ENCODE measurements at regions not wholly inside any gene's neighbourhood (a gene's known extent, or its start where the extent isn't known, plus 50 kb on each side); places are given as distances from the start of the nearest gene placed in this dataset.

- Histone ChIP-seq H3K4me2 (ENCODE audit: low read length) (no peak overlapping the region), H3K9me2 (replicated peaks; ENCODE audit: control insufficient read depth, low read length) (no peaks in the 10 kb centered on the region), H3K9me3 (ENCODE audit: control insufficient read depth, insufficient read depth, low read length) (no peaks in the 10 kb centered on the region), H3K4me1 (ENCODE audit: control insufficient read depth, low read length) (no peaks in the 10 kb centered on the region), H3K27me3 (ENCODE audit: control insufficient read depth, low read length) (no peaks in the 10 kb centered on the region), H3K36me3 (ENCODE audit: control insufficient read depth, low read length) (no peaks in the 10 kb centered on the region), H4K20me1 (ENCODE audit: control insufficient read depth, insufficient read depth, low read depth, low read length) (no peaks in the 10 kb centered on the region), H3K4me3 (ENCODE audit: low read length) (no peak overlapping the region), H3K79me2 (ENCODE audit: control insufficient read depth, low read length) (no peaks in the 10 kb centered on the region), H3F3A (ENCODE audit: control insufficient read depth, insufficient read depth) (no peaks in the 10 kb centered on the region), H3K27ac (ENCODE audit: low read depth, low read length) (no peak overlapping the region)
- no peak for TF ChIP-seq EZH2phosphoT487 (IDR thresholded peaks at IDR 0.05; ENCODE audit: borderline replicate concordance, low read length)
- TF ChIP-seq CTCF (IDR thresholded peaks at IDR 0.05; ENCODE audit: low read depth, low read length, poor library complexity, severe bottlenecking), result no peak
Observed at GRCh38 chr6:15121977-15122550, 123.8 kb upstream of the JARID2 start.

- H4K20me1 ChIP-seq (ENCODE audit: control insufficient read depth, insufficient read depth, low read depth, low read length), result no peaks in the 10 kb centered on the region
- H3K36me3 ChIP-seq (ENCODE audit: control insufficient read depth, low read length), result no peaks in the 10 kb centered on the region
- H3K27ac ChIP-seq (ENCODE audit: low read depth, low read length), result no peak overlapping the region
- no peaks in the 10 kb centered on the region for H3K4me1 ChIP-seq (ENCODE audit: control insufficient read depth, low read length)
- no peaks in the 10 kb centered on the region for H3K9me3 ChIP-seq (ENCODE audit: control insufficient read depth, insufficient read depth, low read length)
- H3F3A ChIP-seq (ENCODE audit: control insufficient read depth, insufficient read depth), result no peaks in the 10 kb centered on the region
- no peaks in the 10 kb centered on the region for H3K27me3 ChIP-seq (ENCODE audit: control insufficient read depth, low read length)
- H3K9me2 ChIP-seq (replicated peaks; ENCODE audit: control insufficient read depth, low read length), result no peaks in the 10 kb centered on the region
- H3K4me2 ChIP-seq (ENCODE audit: low read length), result no peak overlapping the region
- TF ChIP-seq CTCF (IDR thresholded peaks at IDR 0.05; ENCODE audit: low read depth, low read length, poor library complexity, severe bottlenecking), result no peak
- no peak for TF ChIP-seq EZH2phosphoT487 (IDR thresholded peaks at IDR 0.05; ENCODE audit: borderline replicate concordance, low read length)
- H3K79me2 ChIP-seq (ENCODE audit: control insufficient read depth, low read length), result no peaks in the 10 kb centered on the region
- H3K4me3 ChIP-seq (ENCODE audit: low read length), result no peak overlapping the region
Observed at GRCh38 chr6:15129887-15130286, 116.0 kb upstream of the JARID2 start.

- Histone ChIP-seq H3K9me2 (replicated peaks; ENCODE audit: control insufficient read depth, low read length) (no peaks in the 10 kb centered on the region), H4K20me1 (ENCODE audit: control insufficient read depth, insufficient read depth, low read depth, low read length) (no peaks in the 10 kb centered on the region), H3K9me3 (ENCODE audit: control insufficient read depth, insufficient read depth, low read length) (no peaks in the 10 kb centered on the region), H3K4me1 (ENCODE audit: control insufficient read depth, low read length) (peaks cover 4% of the 10 kb centered on the region; the same call in 1 of the 2 replicates), H3K4me2 (ENCODE audit: low read length) (no peak overlapping the region), H3K79me2 (ENCODE audit: control insufficient read depth, low read length) (no peaks in the 10 kb centered on the region), H3K36me3 (ENCODE audit: control insufficient read depth, low read length) (no peaks in the 10 kb centered on the region), H3K27me3 (ENCODE audit: control insufficient read depth, low read length) (no peaks in the 10 kb centered on the region), H3K4me3 (ENCODE audit: low read length) (no peak overlapping the region), H3K27ac (ENCODE audit: low read depth, low read length) (no peak overlapping the region), H3F3A (ENCODE audit: control insufficient read depth, insufficient read depth) (no peaks in the 10 kb centered on the region)
- TF ChIP-seq CTCF (IDR thresholded peaks at IDR 0.05; ENCODE audit: low read depth, low read length, poor library complexity, severe bottlenecking) (no peak), EZH2phosphoT487 (IDR thresholded peaks at IDR 0.05; ENCODE audit: borderline replicate concordance, low read length) (no peak)
Observed at GRCh38 chr6:15131234-15131633, 114.6 kb upstream of the JARID2 start.
